ENCODE measurements at regions not wholly inside any gene's neighbourhood (a gene's known extent, or its start where the extent isn't known, plus 50 kb on each side); places are given as distances from the start of the nearest gene placed in this dataset.

DNA sequence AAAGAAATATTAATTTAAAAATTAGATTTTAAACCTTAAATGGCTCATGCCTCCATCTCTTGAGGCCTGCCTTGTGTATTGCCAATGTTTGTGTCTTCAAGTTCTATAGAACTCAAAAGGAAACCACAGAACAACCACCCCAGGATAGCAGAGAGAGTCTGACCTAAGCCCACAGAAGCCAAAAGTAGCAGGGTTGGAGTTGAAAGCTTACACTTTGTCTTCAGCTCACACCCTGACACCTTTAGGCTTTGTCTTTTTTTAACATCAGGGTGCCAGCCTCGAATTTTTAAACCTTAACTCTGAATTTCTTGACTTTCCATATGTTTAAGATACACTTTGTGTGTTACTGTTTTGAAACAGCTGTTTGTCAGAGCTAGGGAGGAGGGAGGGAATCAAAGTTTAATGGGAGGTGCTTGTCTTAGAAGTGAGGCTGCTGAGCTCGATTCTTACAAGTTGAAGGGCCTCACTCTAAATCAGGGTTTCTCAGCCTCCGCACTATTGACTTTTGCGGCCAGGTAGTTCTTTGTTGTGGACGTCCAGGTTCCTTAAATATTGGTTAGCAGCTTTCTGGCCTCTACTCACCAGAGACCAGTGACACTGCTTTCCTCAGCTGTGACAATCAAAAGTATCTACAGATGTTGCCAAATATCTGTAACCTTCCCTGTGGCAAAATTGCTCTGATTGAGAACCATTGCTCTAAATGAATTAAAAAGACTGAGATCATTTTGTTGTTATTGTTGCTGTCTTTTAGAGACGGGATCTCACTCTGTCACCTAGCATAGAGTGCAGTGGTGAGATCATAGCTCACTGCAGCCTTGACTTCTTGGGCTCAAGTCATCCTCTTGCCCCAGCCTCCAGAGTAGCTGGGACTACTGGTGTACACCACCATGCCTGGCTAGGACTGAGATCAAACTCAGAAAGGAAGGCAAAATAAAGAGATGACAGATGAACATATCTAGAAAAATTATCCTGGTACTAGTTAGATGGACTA, 139.2 kb upstream of the EOMES start:
- DNase-seq = no peak

DNA sequence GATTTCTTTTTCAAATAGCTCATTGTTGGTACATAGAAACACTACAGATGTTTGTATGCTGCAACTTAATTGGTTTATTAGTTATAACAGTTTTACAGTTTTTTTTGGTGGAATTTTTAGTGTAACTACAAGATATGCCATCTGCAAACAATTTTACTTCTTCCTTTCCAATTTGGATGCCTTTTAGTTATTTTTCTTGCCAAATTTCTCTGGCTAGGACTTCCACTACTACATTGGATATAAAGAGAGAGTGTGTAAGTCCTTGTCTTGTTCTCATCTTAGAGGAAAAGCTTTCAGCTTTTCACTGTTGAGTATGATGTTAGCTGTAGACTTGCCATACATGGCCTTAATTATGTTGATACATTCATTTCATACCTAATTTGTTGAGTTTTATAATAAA, 143.6 kb upstream of the EOMES start:
- DNase-seq = peak; percentile 3

DNA sequence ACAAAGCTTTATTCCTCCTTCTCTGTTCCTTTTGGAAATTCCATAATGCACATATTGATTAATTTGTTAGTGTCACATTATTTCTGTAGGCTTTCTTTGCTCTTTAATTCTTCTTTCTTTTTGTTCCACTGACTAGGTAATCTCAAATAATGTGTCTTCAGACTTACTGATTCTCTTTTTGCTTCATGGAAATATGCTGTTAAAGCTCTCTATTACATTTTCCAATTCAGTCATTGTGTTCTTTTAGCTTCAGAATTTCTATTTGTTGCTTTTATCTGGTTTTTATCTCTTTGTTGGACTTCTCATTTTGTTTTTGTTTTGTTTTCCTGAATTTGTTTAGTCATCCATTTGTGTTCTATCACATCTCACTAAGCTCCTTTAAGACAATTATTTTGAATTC, 147.0 kb upstream of the EOMES start:
- no peak for DNase-seq

DNA sequence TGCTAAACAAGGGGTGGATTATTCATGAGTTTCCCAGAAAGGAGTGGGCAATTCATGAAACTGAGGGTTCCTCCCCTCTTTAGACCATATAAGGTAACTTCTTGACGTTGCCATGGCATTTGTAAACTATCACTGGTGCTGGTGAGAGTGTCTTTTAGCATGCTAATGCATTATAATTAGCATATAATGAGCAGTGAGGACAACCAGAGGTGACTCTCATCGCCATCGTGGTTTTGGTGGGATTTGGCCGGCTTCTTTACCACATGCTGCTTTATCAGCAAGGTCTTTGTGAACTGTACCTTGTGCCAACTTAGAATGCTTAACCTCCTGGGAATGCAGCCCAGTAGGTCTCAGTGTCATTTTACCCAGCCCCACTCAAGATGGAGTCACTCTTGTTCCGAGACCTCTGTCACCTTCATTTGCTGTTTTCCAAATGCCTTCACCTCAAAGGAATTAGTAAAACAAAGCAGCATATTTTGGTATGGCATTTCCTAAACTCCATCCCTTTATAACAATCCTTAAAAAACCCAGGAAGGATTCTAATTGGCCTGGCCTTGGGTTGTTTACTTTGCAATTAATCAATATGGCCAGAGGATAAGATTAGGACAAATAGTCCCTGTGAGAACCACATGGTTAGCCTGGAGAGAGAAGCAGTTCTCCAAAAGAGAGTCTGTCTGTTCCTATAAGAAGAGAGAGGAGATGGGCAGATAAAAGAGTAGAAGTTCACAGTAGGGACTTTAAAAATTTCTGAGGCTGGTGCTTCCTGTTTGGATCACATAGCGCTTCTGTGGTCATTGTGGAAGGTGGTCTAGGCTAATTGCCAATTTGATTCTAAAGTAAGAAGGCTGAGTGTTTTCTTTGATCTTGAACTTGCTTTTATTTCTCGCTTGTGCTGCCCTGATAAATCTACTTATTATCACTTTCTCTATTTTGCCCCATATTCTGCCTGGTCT, 155.2 kb upstream of the EOMES start:
- DNase-seq = no peak

DNA sequence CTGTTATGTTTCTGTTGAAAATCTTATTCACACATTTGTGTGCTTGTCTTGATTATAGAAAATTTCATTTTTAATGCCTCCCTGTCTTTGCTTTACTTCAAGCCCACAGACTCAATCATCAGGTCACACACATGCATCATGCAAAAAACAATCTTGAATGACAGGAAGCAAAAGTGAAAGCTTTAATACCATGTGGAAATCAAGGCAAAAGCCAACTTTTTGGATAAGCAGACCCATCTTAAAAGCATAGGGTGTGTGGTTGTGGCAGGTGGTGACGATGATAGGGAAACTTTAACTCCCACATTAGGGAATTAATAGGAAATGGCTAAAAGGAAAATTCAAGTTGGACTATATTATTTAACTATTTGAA, 155.9 kb upstream of the EOMES start:
- no peak for DNase-seq

DNA sequence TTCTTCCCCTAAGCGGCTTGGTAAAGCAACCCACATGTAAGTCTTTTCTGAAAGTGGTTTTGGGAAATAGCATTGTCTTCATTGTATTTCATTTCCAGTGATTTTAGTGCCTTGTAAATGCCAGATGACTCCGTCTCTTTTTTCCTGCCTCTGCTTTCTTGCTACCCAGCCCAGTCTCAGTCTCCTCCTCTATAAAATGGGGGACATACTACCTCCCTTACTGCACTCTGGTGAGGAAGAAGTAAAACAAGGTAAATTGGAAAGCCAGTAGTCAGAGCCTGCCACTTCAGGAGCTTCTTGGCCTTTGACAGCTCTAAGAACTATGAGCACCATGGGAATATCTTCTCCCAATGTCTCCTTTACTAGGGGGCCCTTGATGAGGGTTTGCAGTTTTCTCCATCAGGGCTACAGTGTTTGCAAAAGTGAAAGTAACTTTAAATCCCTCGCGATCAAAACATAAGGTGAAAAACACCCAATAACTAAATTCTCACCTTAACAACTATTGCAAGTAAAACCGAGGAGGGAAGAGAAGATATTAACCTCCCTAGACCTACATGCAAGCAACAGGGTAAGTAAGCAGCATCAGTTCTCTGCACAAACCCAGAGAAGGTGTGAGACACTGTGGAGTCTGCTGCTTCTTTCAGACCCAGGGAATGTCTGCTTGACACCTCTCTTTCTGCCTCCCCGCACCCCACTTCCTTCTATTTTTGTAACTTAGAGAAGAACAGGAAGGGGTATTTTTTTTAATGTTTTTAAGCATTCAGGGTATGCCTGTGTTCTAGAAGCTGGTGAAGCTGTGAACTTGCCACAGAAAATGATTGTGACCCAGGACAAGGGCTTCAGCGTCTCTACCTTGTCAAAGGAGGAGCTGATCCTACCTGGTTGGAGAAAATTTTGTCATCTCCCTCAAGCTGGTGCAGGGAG, 159.1 kb upstream of the EOMES start:
- no peak for DNase-seq

DNA sequence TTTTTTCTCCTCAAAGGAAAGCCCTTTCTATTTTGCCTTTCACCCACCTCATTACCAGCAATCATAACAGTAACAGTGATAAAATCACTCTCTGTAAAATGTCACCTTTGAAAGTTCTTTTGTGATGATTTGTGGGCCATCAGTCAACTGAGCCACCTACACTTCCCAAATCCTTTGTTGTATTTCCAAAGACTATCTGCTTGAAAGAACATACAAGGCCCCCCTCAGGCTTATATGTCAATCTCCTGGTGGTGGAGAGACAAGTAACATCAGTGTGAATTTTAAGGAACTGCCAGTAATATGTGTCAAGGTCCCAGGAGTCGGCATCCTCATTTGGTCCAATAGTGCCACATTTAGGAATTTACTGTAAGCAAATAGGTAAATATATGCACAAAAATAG, 161.1 kb upstream of the EOMES start:
- no peak for DNase-seq

DNA sequence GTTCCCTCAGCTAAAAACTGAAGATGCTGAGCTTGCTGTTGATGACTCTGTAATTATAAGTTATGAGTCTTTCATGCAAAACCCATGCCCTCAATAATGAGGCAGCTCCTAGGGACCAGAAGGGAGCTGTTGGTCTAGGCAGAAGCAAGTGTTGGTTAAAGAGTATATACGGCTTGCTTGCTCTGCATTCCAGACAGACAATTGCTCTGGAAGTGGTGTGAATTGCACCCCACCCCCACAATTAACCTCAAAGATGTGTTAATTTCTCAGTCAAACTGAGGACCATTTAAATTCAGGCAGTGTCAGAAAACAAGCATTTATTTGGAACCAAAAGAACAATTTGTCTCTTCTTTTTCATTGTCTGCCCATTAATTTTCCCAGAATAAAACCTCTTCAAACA, 163.5 kb upstream of the EOMES start:
- no peak for DNase-seq

DNA sequence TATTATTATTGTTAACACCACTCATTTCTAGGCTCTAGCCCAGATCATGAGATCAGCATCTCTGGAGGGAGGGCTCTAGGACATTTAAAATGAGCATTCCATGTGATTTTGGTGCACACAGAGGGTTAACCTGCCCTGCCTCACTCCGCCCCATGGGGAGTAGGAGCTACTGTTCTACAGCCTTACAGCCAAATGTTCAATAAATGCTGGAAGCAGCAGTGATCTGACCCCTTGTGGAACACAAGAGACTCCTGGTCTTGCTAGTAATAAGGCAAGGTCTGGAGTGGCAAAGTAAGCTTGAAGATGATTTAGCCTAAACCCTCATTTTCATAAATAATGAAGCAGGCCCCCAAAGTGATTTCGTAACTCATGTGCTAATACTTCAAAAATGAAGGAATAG, 166.4 kb upstream of the EOMES start:
- no peak for DNase-seq

DNA sequence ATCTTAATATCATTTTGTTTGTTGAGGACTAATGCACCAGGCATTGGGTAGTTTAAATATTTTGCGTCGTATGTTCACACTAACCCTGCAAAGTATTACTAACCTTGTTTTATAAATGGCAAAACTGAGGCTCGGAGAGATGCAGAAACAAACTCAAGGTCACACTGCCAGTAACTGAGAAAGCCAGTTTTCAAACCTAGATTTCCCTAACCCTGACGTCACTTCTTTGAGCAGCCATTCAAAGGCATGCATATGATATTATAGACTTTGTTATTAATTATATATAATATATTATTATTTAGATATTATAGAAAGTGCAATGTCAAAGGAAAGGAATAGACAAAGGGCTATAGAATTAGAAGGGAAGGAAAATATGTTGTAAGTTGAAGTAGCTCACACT, 167.6 kb upstream of the EOMES start:
- no peak for DNase-seq

DNA sequence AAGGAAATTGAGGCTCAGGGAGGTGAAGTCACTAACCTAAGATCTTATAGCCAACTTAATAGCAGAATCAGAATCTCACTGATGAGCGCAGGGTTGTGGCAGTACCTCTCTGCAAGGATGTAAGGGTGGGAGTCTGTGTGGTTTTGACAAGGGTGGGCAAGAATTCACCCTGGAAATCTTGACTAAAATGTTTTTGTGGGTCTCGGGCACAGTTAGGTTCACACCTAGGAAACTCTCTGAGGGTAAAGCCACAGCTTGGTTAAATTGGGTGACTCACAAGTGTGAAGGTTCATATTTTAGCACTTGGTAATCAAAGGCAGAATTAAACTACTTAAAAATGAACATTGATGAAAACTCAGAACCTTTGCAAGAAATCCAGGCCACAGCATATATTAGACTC, 178.2 kb upstream of the EOMES start:
- no peak for DNase-seq

DNA sequence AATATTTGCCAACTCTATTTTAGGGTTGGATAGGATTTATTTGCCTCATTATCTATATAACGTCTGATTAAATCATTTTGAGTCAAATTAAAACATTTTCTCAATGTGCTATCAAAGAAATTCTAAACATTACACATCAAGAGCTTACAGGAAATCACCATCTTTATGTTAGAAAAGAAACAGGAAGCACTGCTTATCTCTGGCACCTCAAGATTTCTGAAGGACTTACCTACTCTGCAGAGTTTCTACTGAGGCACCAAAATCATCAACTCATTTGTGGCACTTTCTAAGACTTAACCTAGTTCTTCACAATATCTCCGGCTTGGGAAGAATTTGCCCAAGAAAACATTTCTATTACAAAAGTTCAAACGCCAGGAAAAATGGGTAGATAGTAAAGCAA, 181.3 kb upstream of the EOMES start:
- DNase-seq = no peak

DNA sequence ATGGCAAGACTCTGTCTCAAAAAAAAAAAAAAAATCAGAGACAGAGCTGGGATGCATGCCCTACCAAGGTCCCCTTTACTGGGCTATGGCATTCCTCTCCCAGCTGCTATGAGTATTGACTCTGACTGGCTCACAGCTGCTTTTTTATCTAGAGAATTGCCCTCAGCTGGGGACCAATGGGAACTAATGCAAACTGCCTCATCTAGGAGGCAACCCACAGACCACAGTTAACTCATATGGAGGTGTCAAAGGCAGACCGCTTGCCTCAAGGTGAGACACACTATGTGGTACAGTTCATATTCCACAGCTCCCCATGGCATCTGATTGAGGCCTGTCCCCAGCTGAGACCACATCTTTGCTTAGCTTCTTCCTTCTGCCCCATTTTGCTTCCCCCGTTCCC, 183.5 kb upstream of the EOMES start:
- no peak for DNase-seq

DNA sequence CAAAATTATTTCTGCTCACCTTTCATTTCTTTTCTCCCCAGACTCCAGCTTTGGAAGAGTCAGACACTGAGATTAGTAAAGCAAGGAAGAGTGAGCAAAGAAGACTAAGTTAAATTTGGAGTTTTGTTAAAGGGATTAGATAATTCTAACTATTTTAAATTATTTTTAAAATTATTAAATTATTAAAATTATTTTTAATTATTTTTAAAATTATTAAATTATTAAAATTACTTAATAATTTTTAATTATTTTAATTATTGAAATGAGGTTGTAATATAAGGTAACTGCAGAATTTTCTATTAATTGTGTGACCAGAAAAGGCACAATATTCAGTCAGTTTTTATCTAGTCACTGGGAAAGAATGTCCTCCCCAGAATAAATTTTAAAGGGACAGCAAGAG, 185.0 kb upstream of the EOMES start:
- DNase-seq = no peak

DNA sequence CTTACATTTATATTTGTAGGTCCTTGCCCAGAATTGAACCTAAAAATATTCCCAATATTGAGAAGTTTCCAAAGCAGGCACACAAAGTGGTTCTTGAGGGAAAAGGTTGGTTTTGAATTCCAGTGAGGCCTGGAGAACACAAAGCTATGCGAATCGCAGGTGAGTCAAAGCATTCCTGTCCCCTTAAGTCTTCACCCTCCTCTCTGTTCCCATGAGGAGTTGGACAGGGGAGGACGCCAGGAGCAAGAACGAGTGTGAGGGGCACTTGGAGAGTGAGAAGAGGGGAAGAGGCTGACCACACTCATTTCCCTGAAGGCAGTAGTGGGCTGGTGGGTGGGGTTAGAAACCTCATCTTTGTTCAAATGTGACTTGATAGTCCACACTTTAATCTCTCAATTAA, 185.8 kb upstream of the EOMES start:
- DNase-seq = no peak

DNA sequence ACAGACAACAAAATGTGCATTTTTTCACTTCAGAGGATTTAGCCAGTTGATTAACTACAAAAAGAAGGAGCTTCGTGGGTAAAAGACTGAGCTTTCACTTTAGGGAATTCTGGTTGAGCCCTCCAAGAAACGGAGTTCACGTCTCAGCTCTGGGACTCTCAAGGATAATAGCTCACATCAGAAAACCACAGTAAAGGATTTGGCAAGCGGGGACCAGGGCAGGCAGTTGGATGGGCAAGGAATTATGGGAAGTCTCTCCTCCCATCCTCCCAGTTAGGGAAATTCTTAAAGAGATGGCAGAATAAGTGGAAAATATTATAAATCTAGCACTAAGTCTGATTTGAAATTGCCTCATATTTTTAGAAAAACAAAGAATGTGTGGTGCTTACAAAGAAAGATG, 188.3 kb upstream of the EOMES start:
- DNase-seq = peak; percentile 43

DNA sequence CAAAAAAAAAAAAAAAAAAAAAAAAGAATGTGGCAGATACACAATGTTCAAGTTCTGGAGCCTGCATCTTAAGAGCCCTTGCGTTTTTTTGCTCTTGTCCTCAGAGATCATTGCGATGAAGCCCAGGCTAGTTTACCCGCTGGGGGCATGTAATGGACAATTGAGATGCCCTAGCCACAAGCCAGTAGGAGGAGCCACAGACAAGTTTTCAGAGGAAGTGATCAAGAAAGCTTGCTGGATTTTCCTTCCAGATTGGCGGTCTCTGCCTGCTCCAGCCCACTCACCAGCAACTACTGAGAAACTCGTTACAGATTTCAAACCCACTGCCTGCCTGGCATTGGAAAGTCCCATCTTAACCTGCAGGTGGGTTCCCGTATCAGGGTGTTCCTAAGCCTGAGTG, 192.1 kb upstream of the EOMES start:
- DNase-seq = no peak

DNA sequence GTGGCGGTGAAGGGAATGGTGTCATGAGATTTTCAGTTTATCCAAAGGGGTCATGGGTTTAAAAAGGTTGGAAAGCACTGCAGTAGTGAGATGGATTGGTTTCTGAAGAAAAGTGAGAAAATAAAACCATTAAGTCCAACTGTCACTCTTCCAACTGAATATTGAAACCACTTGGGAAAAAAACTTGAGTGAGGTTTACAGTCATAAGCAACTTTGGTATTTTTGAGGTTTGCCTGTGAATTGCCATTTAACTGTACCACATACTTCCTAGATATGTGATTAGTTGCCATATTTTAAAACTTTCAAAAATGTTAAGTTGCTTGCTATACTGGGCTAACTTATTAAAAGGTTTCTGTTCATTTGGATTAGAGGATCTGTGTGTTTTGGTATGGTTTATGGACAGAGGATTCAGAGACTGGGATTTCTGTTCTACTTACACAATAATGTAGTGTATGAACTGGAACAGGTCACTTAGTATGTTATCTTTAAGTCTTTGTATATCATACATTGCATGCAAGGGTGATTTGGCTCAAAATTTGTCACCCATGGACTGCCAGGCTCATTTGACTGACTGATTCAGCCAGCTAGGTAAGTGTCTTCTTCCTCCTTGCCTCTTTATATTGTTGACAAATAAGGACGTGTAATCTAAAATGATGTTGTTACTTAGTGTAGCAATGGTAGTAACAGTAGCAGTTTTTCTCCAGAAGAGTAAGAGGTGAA, 201.4 kb upstream of the EOMES start:
- DNase-seq = no peak

DNA sequence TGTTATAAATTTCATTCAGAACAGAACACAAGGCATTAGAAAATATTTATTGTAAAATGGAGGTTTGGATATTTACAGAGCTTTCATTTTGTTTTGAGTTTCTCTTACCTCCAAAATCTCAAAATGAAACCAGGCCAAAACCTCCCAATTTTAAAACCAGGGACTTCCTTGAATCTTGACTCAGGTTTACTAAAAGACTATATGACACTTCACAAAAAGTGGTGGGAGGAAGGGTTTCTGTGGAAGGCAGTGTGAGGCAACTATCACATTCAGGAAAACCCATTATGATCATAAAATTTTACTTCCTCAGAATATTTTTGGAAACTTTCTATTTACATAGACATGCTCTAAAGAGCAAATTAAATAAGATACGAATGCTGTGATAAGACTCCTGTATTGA, 205.8 kb upstream of the EOMES start:
- DNase-seq = no peak

DNA sequence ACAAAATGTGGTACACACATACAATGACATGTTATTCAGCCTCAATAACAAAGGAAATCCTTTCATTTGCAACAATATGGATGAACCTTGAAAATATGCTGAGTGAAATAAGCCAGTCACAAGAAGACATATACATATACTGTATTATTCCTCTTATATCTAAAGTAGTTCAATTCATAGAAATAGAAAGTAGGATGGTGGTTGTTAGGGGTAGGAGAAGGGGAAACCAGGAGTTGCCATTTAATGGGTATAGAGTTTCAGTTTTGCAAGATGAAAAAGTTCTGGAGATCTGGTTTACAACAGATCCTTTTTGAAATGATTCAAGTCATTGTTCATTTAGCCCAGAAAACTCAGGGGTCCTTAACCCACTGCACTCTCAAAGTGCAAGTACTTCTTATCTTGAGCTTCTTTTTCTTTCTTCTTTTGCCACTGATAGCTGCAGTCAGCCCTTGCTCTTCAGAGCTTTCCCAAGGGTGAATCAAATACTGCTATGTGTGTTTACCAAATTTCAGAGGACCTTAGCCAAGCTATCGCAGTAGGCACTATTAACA, 208.0 kb upstream of the EOMES start:
- no peak for DNase-seq

DNA sequence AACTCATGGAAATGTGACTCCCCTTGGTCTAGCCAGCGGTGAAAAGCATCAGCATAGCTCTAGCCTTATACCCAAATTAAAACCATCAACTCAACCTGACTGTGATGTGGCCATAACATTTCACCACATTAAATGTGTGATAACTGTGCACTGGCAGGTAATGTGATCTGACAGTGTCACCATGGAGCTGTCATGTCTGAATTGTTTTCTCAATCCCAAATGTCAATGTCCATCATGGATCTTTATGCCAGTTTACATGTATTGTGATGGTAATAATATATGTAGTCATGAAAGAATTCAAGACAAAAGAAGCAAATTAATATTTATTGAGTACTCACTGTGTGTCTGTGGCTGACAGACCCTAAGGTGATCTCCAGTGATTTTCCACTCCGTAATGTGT, 213.4 kb upstream of the EOMES start:
- no peak for DNase-seq

Measured in muscle of arm (tissue), 1 donor.